NCI-H1417 (cell line): ENCODE measurements at regions not wholly inside any gene's neighbourhood (a gene's known extent, or its start where the extent isn't known, plus 50 kb on each side); places are given as distances from the start of the nearest gene placed in this dataset.

Source experiments
- DNase-seq, 3 experiments: peaks; one replicate each; lab custom pipeline; 2025; lab: John Stamatoyannopoulos, UW

GRCh38 chr11:41978945-41979344, 519.5 kb upstream of the LRRC4C start:
- DNase-seq, result no peak

DNA sequence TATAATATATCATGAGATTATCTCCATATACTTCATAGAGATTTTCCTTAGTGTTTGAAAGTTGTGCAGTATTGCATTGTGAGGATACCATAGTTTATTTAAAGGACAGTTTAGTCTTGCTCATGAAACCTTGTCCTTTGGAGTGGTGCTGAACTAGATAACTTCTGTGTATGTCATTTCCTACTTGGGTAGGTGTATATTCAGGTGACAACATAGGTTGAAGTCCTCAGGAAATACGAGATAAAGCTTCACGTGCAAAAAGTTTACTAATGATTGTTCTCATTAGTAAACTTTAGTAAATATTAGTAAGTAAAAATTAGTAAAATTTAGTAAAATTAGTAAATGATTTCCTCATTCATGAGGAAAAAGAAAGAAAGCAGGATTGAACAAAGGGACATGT, 521.3 kb upstream of the LRRC4C start:
- DNase-seq, result no peak

DNA sequence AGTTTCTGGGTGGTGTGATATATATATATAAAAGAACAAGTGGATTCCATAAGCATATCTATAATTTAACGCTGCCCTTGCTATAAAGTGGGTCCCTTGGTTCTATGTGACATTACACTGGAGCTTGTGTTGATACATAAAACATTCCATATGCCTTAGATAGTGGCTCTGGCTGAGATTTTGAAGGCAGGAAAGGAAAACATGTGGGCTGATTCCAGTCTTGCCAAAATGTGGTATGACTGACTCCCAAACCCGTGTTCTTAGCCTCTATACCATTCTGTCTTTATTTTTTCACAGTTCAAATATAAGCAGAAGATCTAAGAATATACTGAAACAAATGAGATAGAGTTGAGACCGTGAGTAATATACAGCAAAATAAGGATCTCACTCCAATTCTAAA, 522.8 kb upstream of the LRRC4C start:
- DNase-seq, result no peak

DNA sequence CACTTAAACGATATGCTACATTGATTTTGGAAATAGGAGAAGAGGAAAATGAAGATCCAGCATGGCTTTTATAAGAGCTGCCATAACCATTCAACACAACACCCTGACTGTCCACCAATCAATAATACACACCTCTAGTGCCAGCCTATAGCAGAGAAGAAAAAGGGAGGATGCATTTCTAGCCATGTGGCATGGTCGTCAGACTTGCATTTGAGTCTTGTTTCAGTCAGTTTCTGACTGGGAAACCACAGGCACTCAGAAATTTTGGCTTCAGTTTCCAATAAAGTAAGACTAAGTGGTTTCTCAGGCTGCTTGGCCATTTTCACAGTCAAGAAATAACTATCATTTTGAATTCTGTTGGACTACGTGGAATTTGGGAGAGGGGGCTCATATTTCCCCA, 523.5 kb upstream of the LRRC4C start:
- no peak for DNase-seq

DNA sequence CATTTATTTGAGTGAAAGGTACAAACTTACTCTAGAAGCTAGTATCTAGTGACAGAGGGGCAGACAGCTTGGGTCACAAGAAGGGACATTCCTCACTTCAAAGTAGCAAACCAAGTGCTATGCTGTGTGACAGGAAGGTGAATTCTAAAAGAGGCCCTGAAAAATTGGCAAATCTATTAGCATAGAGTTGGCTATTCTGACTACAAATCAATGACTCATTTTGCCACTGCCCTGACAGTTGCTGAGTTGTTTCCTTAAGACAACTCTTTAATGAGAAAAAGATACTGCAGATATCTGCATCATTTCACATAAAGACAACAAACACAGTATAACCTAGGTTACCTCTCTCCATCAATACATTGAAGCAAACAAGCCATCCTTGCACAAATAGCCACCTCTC, 524.0 kb upstream of the LRRC4C start:
- no peak for DNase-seq

- no peak for DNase-seq
These were observed 524.6 kb upstream of the LRRC4C start for GRCh38 chr11:41984023-41984422.

- no peak for DNase-seq
These were observed 526.3 kb upstream of the LRRC4C start for GRCh38 chr11:41985799-41986198.

DNA sequence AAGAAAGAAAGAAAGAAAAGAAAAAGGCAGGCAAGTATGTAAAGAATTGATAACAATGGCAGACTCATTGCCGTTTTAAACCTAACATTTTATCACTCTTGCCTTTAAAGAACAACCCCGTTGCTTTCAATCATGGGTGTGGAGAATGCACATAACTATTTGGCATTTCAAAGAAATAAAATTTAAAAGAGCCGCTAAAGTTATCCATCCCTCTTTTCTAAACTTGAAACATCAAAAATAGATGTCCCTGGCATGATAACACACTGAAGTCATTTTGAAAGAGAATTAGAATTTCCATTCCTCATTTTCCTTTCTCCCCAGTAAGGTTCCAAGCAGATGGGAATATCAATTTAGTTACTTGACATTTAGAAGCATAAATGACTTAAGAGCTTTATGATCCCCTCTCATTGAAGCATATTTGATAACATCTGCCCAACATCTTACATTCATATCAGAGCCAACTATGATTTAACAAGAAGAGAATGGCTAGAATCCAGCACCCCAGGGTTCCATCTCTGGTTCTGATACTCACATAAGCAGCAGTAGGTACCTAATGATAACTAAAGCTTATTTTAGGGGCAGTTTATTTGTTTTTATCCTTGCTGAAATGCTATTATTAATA, 529.6 kb upstream of the LRRC4C start:
- no peak for DNase-seq

GRCh38 chr11:41989823-41990380, 530.5 kb upstream of the LRRC4C start:
- DNase-seq, result no peak

DNA sequence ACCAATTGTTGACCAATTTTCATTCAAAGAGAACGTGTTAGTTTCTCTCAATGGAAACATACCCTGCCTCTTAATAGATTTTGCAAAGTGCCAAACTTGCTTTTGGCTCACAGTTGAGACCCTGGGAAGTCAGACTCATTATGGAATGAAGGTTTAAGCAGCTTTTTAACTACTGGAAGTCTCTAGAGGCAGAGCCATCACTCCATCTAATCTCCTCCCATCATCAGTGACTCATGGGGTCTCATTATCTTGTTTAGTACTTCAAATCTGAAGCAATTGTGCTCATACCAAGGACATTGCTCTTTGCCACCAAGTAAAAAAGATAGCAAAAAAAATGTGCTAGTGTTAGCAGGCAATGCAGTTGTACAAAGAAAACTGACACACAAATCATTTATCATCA, 537.1 kb upstream of the LRRC4C start:
- no peak for DNase-seq

DNA sequence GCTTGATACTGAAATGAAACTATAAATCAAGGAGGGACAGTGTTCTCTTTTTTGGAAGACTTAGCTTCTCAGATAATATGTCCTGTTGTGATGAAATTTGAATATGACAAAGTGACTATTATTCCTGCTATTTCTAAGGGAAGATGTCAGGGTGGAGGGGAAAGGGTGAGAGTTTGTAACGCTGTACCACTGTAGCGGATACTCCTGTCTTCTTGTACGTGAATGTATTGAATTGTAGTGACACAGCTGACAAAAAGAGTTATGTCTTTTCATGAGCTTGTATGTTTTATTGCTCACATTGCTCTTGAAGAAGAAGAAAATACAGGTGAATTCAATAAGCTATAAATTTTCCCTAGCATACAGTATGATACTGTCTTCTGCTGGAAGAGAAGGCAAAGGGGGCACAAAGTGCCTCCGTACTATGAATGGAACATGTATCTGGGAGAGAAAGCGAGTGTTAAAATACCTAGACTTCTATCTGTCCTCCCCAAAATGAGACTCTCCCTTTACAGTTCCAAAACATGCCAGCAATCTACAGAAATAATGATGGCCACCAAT, 538.5 kb upstream of the LRRC4C start:
- DNase-seq, result no peak

- no peak for DNase-seq
These were observed 539.6 kb upstream of the LRRC4C start for GRCh38 chr11:41999066-41999465.

DNA sequence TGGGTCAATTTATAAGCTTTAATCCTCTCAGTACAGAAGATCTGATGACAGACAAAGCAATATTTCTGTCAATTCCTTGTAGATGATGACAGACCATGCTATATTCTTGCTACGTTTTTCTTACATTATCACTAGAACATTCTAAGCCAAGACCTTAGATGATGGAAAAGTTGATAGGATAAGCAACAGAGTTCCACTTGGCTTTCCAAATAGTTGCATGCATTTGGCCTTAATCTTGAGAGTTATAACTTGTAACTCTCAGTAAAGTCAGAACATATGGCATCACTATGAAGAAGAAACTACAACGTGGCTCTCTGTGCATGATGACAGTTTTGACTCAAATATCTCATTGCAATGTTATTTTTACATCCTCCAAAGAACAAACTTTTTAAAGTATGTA, 544.3 kb upstream of the LRRC4C start:
- no peak for DNase-seq

DNA sequence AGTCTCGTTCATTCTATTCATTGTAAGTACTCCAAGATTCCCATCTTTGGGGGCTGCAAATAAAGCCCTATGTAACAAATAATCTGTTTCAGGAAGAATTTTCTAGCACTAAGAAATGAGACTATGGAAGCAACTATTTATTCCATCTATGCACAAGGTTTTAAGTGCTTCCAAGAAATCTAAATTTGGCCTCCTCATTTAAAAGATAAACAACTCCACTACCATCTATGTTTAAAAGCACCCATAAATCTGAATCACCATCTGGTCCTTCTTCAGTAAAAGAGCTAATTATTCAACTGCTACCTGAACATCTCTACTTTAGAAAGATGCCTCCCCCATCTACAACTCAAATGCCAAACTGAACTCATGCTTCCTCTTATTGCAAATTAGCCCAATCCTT, 547.3 kb upstream of the LRRC4C start:
- no peak for DNase-seq

- no peak for DNase-seq
These were observed 552.8 kb upstream of the LRRC4C start for GRCh38 chr11:42012271-42012670.

GRCh38 chr11:42013656-42014201, 554.3 kb upstream of the LRRC4C start:
- DNase-seq, result no peak

- DNase-seq, result no peak
These were observed 562.5 kb upstream of the LRRC4C start for GRCh38 chr11:42021911-42022310.

DNA sequence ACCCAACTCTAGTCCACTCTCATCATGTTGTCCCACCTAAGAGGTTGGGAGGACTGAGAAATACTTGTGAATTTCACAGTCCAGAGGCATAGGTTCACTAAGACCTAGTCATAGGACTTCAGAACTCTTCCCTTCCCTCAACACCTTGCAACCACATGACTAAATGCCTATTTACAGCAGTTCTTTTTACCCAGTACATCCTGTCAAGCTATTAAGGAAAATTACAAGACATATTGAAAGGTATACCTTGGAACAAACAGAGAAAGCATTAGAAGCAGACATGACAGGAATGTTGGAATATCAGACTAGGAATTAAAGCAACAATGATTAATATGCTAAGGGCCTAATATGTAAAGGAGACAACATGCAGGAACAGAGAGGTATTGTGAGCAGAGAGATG, 563.8 kb upstream of the LRRC4C start:
- DNase-seq, result no peak

GRCh38 chr11:42025121-42025803, 565.8 kb upstream of the LRRC4C start:
- DNase-seq, result no peak

DNA sequence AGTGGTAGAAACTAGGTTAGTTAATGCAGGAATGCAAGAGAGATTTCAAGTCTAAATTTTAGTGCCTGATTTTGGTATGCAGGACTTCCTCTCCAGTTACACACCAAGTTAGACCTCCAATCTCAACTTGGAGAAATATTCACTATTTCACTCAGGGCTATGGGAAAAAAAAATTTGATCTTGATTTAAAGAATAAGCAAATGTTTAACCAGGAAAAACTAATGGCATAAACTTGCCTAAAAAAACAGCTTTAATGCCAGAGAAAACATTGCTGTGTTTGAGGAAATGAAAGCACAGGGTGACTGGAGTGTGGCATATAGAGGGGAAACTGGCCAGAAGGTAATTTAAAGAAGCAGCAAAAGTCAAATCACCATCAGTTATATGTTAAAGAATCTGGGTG, 575.4 kb upstream of the LRRC4C start:
- DNase-seq, result no peak

GRCh38 chr11:42036201-42036600, 576.7 kb upstream of the LRRC4C start:
- DNase-seq, result no peak

DNA sequence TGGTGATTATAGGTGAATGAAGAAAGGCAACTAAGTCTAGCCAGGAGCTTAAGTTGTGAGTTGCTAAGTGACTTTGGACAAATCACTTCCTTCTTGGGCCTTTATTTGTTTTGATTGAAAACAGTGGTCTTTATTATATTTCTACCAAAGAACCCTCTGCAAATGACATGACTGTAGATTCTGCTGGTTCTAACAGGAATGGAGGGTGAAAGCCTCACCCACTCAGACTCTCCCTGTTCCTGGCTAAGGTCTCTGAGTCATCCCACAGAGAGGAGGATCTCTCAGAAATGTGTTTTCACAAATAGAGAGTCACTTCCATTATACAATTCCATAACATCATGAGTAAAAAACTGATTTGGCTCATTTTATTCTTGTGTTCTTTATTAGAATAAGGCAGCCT, 583.9 kb upstream of the LRRC4C start:
- no peak for DNase-seq
